ENCODE measurements at regions not wholly inside any gene's neighbourhood (a gene's known extent, or its start where the extent isn't known, plus 50 kb on each side); places are given as distances from the start of the nearest gene placed in this dataset.

GRCh38 chr14:97820781-97821180 lies 1023.6 kb downstream of the VRK1 start (continued):
- TF ChIP-seq, protein P1, sequence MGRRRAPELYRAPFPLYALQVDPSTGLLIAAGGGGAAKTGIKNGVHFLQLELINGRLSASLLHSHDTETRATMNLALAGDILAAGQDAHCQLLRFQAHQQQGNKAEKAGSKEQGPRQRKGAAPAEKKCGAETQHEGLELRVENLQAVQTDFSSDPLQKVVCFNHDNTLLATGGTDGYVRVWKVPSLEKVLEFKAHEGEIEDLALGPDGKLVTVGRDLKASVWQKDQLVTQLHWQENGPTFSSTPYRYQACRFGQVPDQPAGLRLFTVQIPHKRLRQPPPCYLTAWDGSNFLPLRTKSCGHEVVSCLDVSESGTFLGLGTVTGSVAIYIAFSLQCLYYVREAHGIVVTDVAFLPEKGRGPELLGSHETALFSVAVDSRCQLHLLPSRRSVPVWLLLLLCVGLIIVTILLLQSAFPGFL (CRISPR knock-in tag; IDR thresholded peaks at IDR 0.05; ENCODE audit: borderline replicate concordance) = no peak
- TF ChIP-seq FOXP1 (CRISPR knock-in tag; IDR thresholded peaks at IDR 0.05; ENCODE audit: borderline replicate concordance) = no peak
- TF ChIP-seq, protein P2, sequence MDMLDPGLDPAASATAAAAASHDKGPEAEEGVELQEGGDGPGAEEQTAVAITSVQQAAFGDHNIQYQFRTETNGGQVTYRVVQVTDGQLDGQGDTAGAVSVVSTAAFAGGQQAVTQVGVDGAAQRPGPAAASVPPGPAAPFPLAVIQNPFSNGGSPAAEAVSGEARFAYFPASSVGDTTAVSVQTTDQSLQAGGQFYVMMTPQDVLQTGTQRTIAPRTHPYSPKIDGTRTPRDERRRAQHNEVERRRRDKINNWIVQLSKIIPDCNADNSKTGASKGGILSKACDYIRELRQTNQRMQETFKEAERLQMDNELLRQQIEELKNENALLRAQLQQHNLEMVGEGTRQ (CRISPR knock-in tag; IDR thresholded peaks at IDR 0.05) = no peak

DNA sequence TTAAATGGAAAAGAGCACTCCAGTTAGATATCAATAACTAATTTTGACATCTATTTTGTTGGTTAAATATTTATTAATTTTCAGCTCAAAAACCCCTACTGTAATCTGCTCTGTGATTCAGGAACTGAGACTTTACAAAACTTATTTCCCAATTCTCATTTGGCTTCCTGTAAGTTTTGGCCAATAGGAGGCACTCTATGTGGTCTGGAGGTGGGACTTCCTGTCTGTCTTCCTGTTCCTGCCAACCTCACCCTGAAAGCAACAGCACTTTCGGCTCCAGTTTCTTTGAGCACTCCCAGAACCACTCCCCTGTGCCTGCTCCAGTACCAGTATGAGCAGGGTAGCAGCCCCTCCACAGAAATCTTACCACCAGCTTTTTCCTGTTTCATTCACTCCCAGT lies 1027.0 kb downstream of the VRK1 start:
- Mint-ChIP-seq H3K27ac (no peak overlapping the region), H3K27me3 (ENCODE audit: low read depth) (no peaks in the 10 kb centered on the region), H3K9me3 (peaks cover 25% of the 10 kb centered on the region), H3K4me1 (no peaks in the 10 kb centered on the region; the same call in 1 of the 2 replicates), H3K36me3 (peaks cover 9% of the 10 kb centered on the region), H3K4me3 (no peak overlapping the region)
- CTCF ChIA-PET = no interaction called here
- no peak for DNase-seq (ENCODE audit: low spot score)
- no peak for ATAC-seq
- POLR2A ChIA-PET = no interaction called here
- TF ChIP-seq, protein P3, sequence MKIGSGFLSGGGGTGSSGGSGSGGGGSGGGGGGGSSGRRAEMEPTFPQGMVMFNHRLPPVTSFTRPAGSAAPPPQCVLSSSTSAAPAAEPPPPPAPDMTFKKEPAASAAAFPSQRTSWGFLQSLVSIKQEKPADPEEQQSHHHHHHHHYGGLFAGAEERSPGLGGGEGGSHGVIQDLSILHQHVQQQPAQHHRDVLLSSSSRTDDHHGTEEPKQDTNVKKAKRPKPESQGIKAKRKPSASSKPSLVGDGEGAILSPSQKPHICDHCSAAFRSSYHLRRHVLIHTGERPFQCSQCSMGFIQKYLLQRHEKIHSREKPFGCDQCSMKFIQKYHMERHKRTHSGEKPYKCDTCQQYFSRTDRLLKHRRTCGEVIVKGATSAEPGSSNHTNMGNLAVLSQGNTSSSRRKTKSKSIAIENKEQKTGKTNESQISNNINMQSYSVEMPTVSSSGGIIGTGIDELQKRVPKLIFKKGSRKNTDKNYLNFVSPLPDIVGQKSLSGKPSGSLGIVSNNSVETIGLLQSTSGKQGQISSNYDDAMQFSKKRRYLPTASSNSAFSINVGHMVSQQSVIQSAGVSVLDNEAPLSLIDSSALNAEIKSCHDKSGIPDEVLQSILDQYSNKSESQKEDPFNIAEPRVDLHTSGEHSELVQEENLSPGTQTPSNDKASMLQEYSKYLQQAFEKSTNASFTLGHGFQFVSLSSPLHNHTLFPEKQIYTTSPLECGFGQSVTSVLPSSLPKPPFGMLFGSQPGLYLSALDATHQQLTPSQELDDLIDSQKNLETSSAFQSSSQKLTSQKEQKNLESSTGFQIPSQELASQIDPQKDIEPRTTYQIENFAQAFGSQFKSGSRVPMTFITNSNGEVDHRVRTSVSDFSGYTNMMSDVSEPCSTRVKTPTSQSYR (CRISPR knock-in tag; IDR thresholded peaks at IDR 0.05) = no peak
- TF ChIP-seq GRHL2 (CRISPR knock-in tag; IDR thresholded peaks at IDR 0.05; ENCODE audit: insufficient replicate concordance, severe bottlenecking) (no peak), SOX15 (CRISPR knock-in tag; IDR thresholded peaks at IDR 0.05) (no peak), ZNF232 (CRISPR knock-in tag; IDR thresholded peaks at IDR 0.05) (no peak)

GRCh38 chr14:97827746-97828145 lies 1030.6 kb downstream of the VRK1 start:
- ATAC-seq (no peak), DNase-seq (ENCODE audit: low spot score) (no peak)
- H3K36me3 Mint-ChIP-seq = peaks cover 9% of the 10 kb centered on the region
- ChIA-PET POLR2A (no interaction called here), CTCF (no interaction called here)
- peaks cover 12% of the 10 kb centered on the region for H3K9me3 Mint-ChIP-seq
- no peak overlapping the region for H3K4me3 Mint-ChIP-seq
- no peaks in the 10 kb centered on the region for H3K27me3 Mint-ChIP-seq (ENCODE audit: low read depth)
- H3K27ac Mint-ChIP-seq = no peak overlapping the region
- 0 out of 2 replicates have a peak, but pooled peaks cover 3% of the 10 kb centered on the region for H3K4me1 Mint-ChIP-seq
- TF ChIP-seq NR3C1 (CRISPR knock-in tag; conservative IDR thresholded peaks at IDR 0.05; ENCODE audit: low read depth) = no peak
- TF ChIP-seq GABPB1 (CRISPR knock-in tag; IDR thresholded peaks at IDR 0.05) = no peak
- TF ChIP-seq, protein P2 (CRISPR knock-in tag; IDR thresholded peaks at IDR 0.05) = no peak
- TF ChIP-seq TEAD4 (CRISPR knock-in tag; IDR thresholded peaks at IDR 0.05) = no peak
- TF ChIP-seq ZNF317 (CRISPR knock-in tag; IDR thresholded peaks at IDR 0.05; ENCODE audit: borderline replicate concordance, low read depth) = no peak
- no peak for TF ChIP-seq CREM (CRISPR knock-in tag; IDR thresholded peaks at IDR 0.05)
- TF ChIP-seq ZNF219 (CRISPR knock-in tag; IDR thresholded peaks at IDR 0.05; ENCODE audit: borderline replicate concordance) = no peak
- TF ChIP-seq, protein P4, sequence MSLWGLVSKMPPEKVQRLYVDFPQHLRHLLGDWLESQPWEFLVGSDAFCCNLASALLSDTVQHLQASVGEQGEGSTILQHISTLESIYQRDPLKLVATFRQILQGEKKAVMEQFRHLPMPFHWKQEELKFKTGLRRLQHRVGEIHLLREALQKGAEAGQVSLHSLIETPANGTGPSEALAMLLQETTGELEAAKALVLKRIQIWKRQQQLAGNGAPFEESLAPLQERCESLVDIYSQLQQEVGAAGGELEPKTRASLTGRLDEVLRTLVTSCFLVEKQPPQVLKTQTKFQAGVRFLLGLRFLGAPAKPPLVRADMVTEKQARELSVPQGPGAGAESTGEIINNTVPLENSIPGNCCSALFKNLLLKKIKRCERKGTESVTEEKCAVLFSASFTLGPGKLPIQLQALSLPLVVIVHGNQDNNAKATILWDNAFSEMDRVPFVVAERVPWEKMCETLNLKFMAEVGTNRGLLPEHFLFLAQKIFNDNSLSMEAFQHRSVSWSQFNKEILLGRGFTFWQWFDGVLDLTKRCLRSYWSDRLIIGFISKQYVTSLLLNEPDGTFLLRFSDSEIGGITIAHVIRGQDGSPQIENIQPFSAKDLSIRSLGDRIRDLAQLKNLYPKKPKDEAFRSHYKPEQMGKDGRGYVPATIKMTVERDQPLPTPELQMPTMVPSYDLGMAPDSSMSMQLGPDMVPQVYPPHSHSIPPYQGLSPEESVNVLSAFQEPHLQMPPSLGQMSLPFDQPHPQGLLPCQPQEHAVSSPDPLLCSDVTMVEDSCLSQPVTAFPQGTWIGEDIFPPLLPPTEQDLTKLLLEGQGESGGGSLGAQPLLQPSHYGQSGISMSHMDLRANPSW (CRISPR knock-in tag; conservative IDR thresholded peaks at IDR 0.05; ENCODE audit: low read depth) = no peak
- TF ChIP-seq, protein P5, sequence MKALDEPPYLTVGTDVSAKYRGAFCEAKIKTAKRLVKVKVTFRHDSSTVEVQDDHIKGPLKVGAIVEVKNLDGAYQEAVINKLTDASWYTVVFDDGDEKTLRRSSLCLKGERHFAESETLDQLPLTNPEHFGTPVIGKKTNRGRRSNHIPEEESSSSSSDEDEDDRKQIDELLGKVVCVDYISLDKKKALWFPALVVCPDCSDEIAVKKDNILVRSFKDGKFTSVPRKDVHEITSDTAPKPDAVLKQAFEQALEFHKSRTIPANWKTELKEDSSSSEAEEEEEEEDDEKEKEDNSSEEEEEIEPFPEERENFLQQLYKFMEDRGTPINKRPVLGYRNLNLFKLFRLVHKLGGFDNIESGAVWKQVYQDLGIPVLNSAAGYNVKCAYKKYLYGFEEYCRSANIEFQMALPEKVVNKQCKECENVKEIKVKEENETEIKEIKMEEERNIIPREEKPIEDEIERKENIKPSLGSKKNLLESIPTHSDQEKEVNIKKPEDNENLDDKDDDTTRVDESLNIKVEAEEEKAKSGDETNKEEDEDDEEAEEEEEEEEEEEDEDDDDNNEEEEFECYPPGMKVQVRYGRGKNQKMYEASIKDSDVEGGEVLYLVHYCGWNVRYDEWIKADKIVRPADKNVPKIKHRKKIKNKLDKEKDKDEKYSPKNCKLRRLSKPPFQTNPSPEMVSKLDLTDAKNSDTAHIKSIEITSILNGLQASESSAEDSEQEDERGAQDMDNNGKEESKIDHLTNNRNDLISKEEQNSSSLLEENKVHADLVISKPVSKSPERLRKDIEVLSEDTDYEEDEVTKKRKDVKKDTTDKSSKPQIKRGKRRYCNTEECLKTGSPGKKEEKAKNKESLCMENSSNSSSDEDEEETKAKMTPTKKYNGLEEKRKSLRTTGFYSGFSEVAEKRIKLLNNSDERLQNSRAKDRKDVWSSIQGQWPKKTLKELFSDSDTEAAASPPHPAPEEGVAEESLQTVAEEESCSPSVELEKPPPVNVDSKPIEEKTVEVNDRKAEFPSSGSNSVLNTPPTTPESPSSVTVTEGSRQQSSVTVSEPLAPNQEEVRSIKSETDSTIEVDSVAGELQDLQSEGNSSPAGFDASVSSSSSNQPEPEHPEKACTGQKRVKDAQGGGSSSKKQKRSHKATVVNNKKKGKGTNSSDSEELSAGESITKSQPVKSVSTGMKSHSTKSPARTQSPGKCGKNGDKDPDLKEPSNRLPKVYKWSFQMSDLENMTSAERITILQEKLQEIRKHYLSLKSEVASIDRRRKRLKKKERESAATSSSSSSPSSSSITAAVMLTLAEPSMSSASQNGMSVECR (CRISPR knock-in tag; IDR thresholded peaks at IDR 0.05; ENCODE audit: borderline replicate concordance) = no peak

Data from WTC11 (cell line).